ENCODE measurements at regions not wholly inside any gene's neighbourhood (a gene's known extent, or its start where the extent isn't known, plus 50 kb on each side); places are given as distances from the start of the nearest gene placed in this dataset.

DNA sequence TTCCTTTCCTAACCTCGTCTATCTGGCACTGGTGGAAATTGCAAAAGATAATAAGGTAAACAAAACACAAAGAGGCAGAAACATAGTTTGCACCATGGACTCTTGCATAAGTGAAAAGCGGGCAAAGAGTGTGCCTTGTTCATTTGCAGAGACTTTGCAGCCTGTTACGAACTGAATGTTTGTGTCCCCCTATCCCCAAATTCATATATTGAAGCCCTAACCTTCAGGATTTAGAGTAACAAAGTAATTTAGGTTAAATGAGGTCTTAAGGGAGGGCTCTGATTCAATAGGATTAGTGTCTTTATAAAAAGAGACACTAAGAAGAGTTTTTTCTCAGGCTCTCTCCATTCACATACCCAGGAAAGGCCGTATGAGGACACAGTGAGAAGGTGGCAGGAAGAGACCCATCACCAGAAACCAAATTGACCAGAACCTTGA lies 52.1 kb upstream of the FAM169A start:
- DNase-seq (ENCODE audit: low read depth in 2 of 3, low spot score in 2 of 3) = no peak

DNA sequence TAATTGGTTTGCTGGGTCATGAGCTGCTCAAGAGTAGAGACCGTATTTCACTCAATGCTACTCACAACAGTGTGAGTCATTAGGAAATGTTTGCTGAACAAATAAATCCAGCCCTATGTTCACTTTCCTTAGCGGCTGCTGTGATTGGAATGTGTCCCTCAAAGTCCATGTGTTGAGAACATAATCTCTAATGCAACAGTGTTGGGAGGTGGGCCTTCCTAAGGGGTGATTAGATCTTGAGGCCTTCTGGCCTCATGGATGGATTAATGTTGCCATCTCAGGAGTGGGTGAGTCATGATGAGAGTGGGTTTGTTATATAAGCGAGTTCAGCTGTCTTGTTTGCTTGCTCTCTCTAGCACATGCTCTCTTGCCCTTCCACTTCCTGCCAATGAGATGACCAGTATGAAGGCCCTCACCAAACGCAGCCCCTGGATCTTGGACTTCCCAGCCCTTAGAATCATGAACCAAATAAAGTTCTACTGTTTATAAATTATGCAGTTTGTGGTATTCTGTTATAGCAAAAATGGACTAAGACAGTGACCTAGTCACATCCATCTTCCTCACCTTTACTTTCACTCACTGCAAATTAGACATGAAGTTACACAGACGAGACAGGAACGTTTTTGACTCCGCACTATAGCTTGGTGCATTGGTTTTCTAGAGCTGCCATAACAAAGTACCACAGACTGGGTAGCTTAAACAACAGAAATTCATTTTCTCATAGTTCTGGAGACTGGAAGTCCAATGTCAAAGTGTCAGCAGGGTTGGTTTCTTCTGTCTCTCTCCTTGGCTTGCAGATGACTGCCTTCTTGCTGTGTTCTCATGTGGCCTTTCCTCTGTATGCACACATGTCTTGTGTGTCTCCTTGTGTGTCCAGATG lies 50.9 kb upstream of the FAM169A start:
- no peak for DNase-seq (ENCODE audit: low read depth in 2 of 3, low spot score in 2 of 3)

Data from activated CD8-positive, alpha-beta memory T cell treated with anti-CD3 and anti-CD28 coated beads for 48 hours (primary cell).